GM19463 (cell line): ENCODE measurements at regions not wholly inside any gene's neighbourhood (a gene's known extent, or its start where the extent isn't known, plus 50 kb on each side); places are given as distances from the start of the nearest gene placed in this dataset.

Experiments used
- ATAC-seq: cut with Tn5 transposase; IDR thresholded peaks from one replicate; pipeline ENCODE4 v1.9.1; 2021; ENCODE audit warnings: mild to moderate bottlenecking, moderate library complexity; ENCODE audit not compliant: unreplicated experiment

GRCh38 chr12:124448241-124448954, 119.0 kb downstream of the NCOR2 start:
- ATAC-seq = no peak

GRCh38 chr12:124446364-124446763, 121.0 kb downstream of the NCOR2 start:
- ATAC-seq = no peak

GRCh38 chr12:124445826-124446225, 121.6 kb downstream of the NCOR2 start:
- ATAC-seq = no peak

- no peak for ATAC-seq
Measured at GRCh38 chr12:124445121-124445718, 122.2 kb downstream of the NCOR2 start.

- ATAC-seq = no peak
Measured at GRCh38 chr12:124443931-124444712, 123.3 kb downstream of the NCOR2 start.

GRCh38 chr12:124442772-124443445, 124.5 kb downstream of the NCOR2 start:
- no peak for ATAC-seq

- ATAC-seq = no peak
Measured at GRCh38 chr12:124442281-124442680, 125.1 kb downstream of the NCOR2 start.

- no peak for ATAC-seq
Measured at GRCh38 chr12:124441443-124442194, 125.8 kb downstream of the NCOR2 start.

- no peak for ATAC-seq
Measured at GRCh38 chr12:124440841-124441381, 126.5 kb downstream of the NCOR2 start.

- no peak for ATAC-seq
Measured at GRCh38 chr12:124440031-124440626, 127.3 kb downstream of the NCOR2 start.

- no peak for ATAC-seq
Measured at GRCh38 chr12:124438437-124439056, 128.9 kb downstream of the NCOR2 start.

GRCh38 chr12:124437617-124438436, 129.6 kb downstream of the NCOR2 start:
- ATAC-seq = no peak

GRCh38 chr12:124437121-124437520, 130.3 kb downstream of the NCOR2 start:
- no peak for ATAC-seq

- ATAC-seq = no peak
Measured at GRCh38 chr12:124436366-124436765, 131.0 kb downstream of the NCOR2 start.

- ATAC-seq = no peak
Measured at GRCh38 chr12:124435806-124436345, 131.5 kb downstream of the NCOR2 start.

- ATAC-seq = no peak
Measured at GRCh38 chr12:124434951-124435805, 132.2 kb downstream of the NCOR2 start.

GRCh38 chr12:124434354-124434753, 133.1 kb downstream of the NCOR2 start:
- no peak for ATAC-seq
